Neuronal stem cell (in vitro differentiated cells): ENCODE measurements at regions not wholly inside any gene's neighbourhood (a gene's known extent, or its start where the extent isn't known, plus 50 kb on each side); places are given as distances from the start of the nearest gene placed in this dataset.
A peak's percentile ranks its signal among the peaks of the same experiment; 100 is the strongest.

Source experiments
- DNase-seq: peaks from one replicate; pipeline ENCODE4 v3.0.0-alpha.2; 2013; ENCODE audit warnings: low spot score
- H2AFZ ChIP-seq: one replicate; pipeline ENCODE4 v1.6.1; 2013; ENCODE audit warnings: mild to moderate bottlenecking, low read length, inconsistent platforms
- H2AK5ac ChIP-seq: 2 replicates; pipeline ENCODE4 v1.6.1; 2013; ENCODE audit warnings: low read depth, mild to moderate bottlenecking, inconsistent platforms, low read length, moderate library complexity, mixed read lengths
- H2BK120ac ChIP-seq: 2 replicates; pipeline ENCODE4 v1.6.1; 2013; ENCODE audit warnings: low read depth, mild to moderate bottlenecking, inconsistent platforms, low read length, moderate library complexity, mixed read lengths
- H2BK12ac ChIP-seq: one replicate; pipeline ENCODE4 v1.6.1; 2013; ENCODE audit warnings: low read length, inconsistent platforms
- H2BK15ac ChIP-seq: 2 replicates; pipeline ENCODE4 v1.6.1; 2013; ENCODE audit warnings: mild to moderate bottlenecking, low read length, inconsistent platforms, mixed read lengths
- H2BK5ac ChIP-seq: one replicate; pipeline ENCODE4 v1.6.1; 2013; ENCODE audit warnings: inconsistent platforms, mild to moderate bottlenecking, low read length, moderate library complexity
- H3K14ac ChIP-seq: one replicate; pipeline ENCODE4 v1.6.1; 2013; ENCODE audit warnings: low read length, inconsistent platforms
- H3K18ac ChIP-seq: 2 replicates; pipeline ENCODE4 v1.6.1; 2013; ENCODE audit warnings: low read length, inconsistent platforms
- H3K23ac ChIP-seq: 2 replicates; pipeline ENCODE4 v1.6.1; 2013; ENCODE audit warnings: low read depth, mild to moderate bottlenecking, mixed read lengths, low read length, inconsistent platforms; ENCODE audit not compliant: poor library complexity
- H3K27ac ChIP-seq: replicated peaks from 3 replicates; pipeline ENCODE4 v1.5.1; 2013; ENCODE audit warnings: low read length, inconsistent platforms
- H3K27me3 ChIP-seq, 3 experiments: 2 replicates each; pipeline ENCODE4 v1.6.1; 2013; ENCODE audit warnings: low read length in 3 of 3, mild to moderate bottlenecking in 2 of 3, inconsistent platforms in 1 of 3, low read depth in 1 of 3, mixed read lengths in 1 of 3, moderate library complexity in 1 of 3; ENCODE audit not compliant: control insufficient read depth in 3 of 3, insufficient read depth in 3 of 3
- H3K36me3 ChIP-seq, 2 donors: replicated peaks in 1 of 2; 2 replicates each; pipeline ENCODE4 v1.6.1; 2013; ENCODE audit warnings: low read length in 2 of 2; ENCODE audit not compliant: control insufficient read depth in 2 of 2, insufficient read depth in 2 of 2
- H3K4ac ChIP-seq: 2 replicates; pipeline ENCODE4 v1.6.1; 2013; ENCODE audit warnings: inconsistent platforms, mild to moderate bottlenecking, low read length, moderate library complexity
- H3K4me1 ChIP-seq, 2 donors: 1 replicate in 1 of 2; 2 replicates in 1 of 2; pipeline ENCODE4 v1.6.1; 2013; ENCODE audit warnings: low read length in 2 of 2, low read depth in 1 of 2; ENCODE audit not compliant: control insufficient read depth in 2 of 2, insufficient read depth in 1 of 2
- H3K4me2 ChIP-seq: one replicate; pipeline ENCODE4 v1.6.1; 2013; ENCODE audit warnings: mild to moderate bottlenecking, low read length, inconsistent platforms; ENCODE audit not compliant: insufficient read depth, poor library complexity, severe bottlenecking
- H3K4me3 ChIP-seq, 2 donors: 2 replicates each; pipeline ENCODE4 v1.5.1; 2013; ENCODE audit warnings: low read length in 2 of 2, mild to moderate bottlenecking in 2 of 2, inconsistent platforms in 1 of 2, moderate library complexity in 1 of 2
- H3K79me1 ChIP-seq: one replicate; pipeline ENCODE4 v1.6.1; 2013; ENCODE audit warnings: low read depth, mild to moderate bottlenecking, inconsistent platforms, low read length, moderate library complexity
- H3K9ac ChIP-seq: one replicate; pipeline ENCODE4 v1.6.1; 2013; ENCODE audit warnings: mild to moderate bottlenecking, low read depth, low read length, inconsistent platforms; ENCODE audit not compliant: poor library complexity
- H3K9me3 ChIP-seq, 2 donors: replicated peaks in 1 of 2; 2 replicates each; pipeline versions ENCODE3 to v1.6.1; 2013; ENCODE audit warnings: low read length in 2 of 2, mild to moderate bottlenecking in 2 of 2, inconsistent platforms in 1 of 2, low read depth in 1 of 2, mixed read lengths in 1 of 2, moderate library complexity in 1 of 2; ENCODE audit not compliant: control insufficient read depth in 2 of 2, insufficient read depth in 1 of 2
- H4K8ac ChIP-seq: one replicate; pipeline ENCODE4 v1.6.1; 2013; ENCODE audit warnings: low read depth, mild to moderate bottlenecking, inconsistent platforms, low read length, moderate library complexity
- H4K91ac ChIP-seq: one replicate; pipeline ENCODE4 v1.6.1; 2013; ENCODE audit warnings: low read length, low read depth, mild to moderate bottlenecking, inconsistent platforms; ENCODE audit not compliant: poor library complexity
- WGBS, 2 donors: extraction: QIAGEN DNeasy Blood & Tissue Kit; methylation state at CpG; one replicate each; pipeline ENCODE4 v1.1.7; 2013; ENCODE audit warnings: missing lambda C conversion rate in 2 of 2, mixed read lengths in 1 of 2; ENCODE audit not compliant: insufficient read length in 2 of 2, insufficient replicate concordance in 1 of 2; ENCODE audit errors: extremely low coverage in 2 of 2; 5-methylcytosine and 5-hydroxymethylcytosine counted together

GRCh38 chr10:131758062-131758938 is 142.5 kb upstream of the PPP2R2D start:
- peak overlapping the region; percentile 13 for H4K91ac ChIP-seq
- no peak overlapping the region for H3K27ac ChIP-seq
- H3K18ac ChIP-seq: peak overlapping the region; percentile 74
- no peak overlapping the region for H2BK15ac ChIP-seq
- H3K4ac ChIP-seq: peak overlapping the region; percentile 2
- H3K4me3 ChIP-seq: peak overlapping the region in 1 of 2 donors; percentile 66
- H3K4me2 ChIP-seq: no peak overlapping the region
- peak overlapping the region; percentile 5 for H3K23ac ChIP-seq
- no peak overlapping the region for H2BK120ac ChIP-seq
- peaks cover 14 to 32% of the 10 kb centered on the region in 2 donors for H3K4me1 ChIP-seq
- H3K79me1 ChIP-seq: no peaks in the 10 kb centered on the region
- peaks cover 0 to 3% of the 10 kb centered on the region in 2 donors for H3K36me3 ChIP-seq
- WGBS, 2 donors: no CpG with 5 or more reads among the region's 18 CpGs
- no peak overlapping the region for H4K8ac ChIP-seq
- peak overlapping the region; percentile 2 for H2BK12ac ChIP-seq
- peaks cover 0 to 3% (median 0%) of the 10 kb centered on the region in 3 experiments for H3K27me3 ChIP-seq
- DNase-seq: no peak
- H2AFZ ChIP-seq: peak overlapping the region; percentile 77
- H3K9ac ChIP-seq: peak overlapping the region; percentile 56
- H2AK5ac ChIP-seq: peak overlapping the region; percentile 9
- peaks cover 3 to 6% of the 10 kb centered on the region in 2 donors for H3K9me3 ChIP-seq
- peak overlapping the region; percentile 58 for H3K14ac ChIP-seq
- no peak overlapping the region for H2BK5ac ChIP-seq

- Histone ChIP-seq H4K91ac (peak overlapping the region; percentile 60), H3K4me2 (no peak overlapping the region), H3K14ac (peak overlapping the region; percentile 73), H2BK120ac (no peak overlapping the region), H3K23ac (no peak overlapping the region), H3K18ac (no peak overlapping the region), H3K4me1 (peaks cover 16 to 33% of the 10 kb centered on the region in 2 donors), H4K8ac (no peak overlapping the region), H2AK5ac (no peak overlapping the region), H3K27me3 (peaks cover 0 to 3% (median 0%) of the 10 kb centered on the region in 3 experiments), H2AFZ (peak overlapping the region; percentile 77), H3K4me3 (no peak overlapping the region), H2BK15ac (no peak overlapping the region), H3K9me3 (peaks cover 3 to 6% of the 10 kb centered on the region in 2 donors), H3K4ac (no peak overlapping the region), H3K36me3 (peaks cover 0 to 3% of the 10 kb centered on the region in 2 donors), H3K27ac (no peak overlapping the region), H2BK12ac (no peak overlapping the region), H3K9ac (no peak overlapping the region), H3K79me1 (no peaks in the 10 kb centered on the region), H2BK5ac (no peak overlapping the region)
- no CpG with 5 or more reads among the region's 9 CpGs for WGBS, 2 donors
- no peak for DNase-seq
These were observed 141.9 kb upstream of the PPP2R2D start for GRCh38 chr10:131758939-131759301.

- Histone ChIP-seq H3K27ac (no peak overlapping the region), H3K27me3 (peaks cover 0 to 3% (median 0%) of the 10 kb centered on the region in 3 experiments), H3K14ac (no peak overlapping the region), H3K18ac (no peak overlapping the region), H3K79me1 (no peaks in the 10 kb centered on the region), H2AK5ac (peak overlapping the region; percentile 64), H4K91ac (no peak overlapping the region), H3K23ac (no peak overlapping the region), H3K4me3 (no peak overlapping the region), H3K4ac (no peak overlapping the region), H2BK12ac (peak overlapping the region; percentile 2), H4K8ac (no peak overlapping the region), H2BK120ac (no peak overlapping the region), H3K9ac (no peak overlapping the region), H3K4me2 (no peak overlapping the region), H2BK5ac (no peak overlapping the region), H3K36me3 (peaks cover 0 to 3% of the 10 kb centered on the region in 2 donors), H3K9me3 (peaks cover 3 to 6% of the 10 kb centered on the region in 2 donors), H2BK15ac (peak overlapping the region; percentile 13), H2AFZ (no peak overlapping the region), H3K4me1 (peaks cover 16 to 35% of the 10 kb centered on the region in 2 donors)
- no CpG with 5 or more reads among the region's 15 CpGs for WGBS, 2 donors
- no peak for DNase-seq
These were observed 141.5 kb upstream of the PPP2R2D start for GRCh38 chr10:131759347-131759746.

- no peak overlapping the region for H3K23ac ChIP-seq
- no peak overlapping the region for H3K4me2 ChIP-seq
- no peak overlapping the region for H2BK5ac ChIP-seq
- no CpG with 5 or more reads among the region's 10 CpGs for WGBS, 2 donors
- H3K14ac ChIP-seq: no peak overlapping the region
- no peak overlapping the region for H2BK15ac ChIP-seq
- peak overlapping the region; percentile 44 for H3K18ac ChIP-seq
- H3K4me3 ChIP-seq: no peak overlapping the region
- peak; percentile 38 for DNase-seq
- no peak overlapping the region for H2AFZ ChIP-seq
- H2BK12ac ChIP-seq: peak overlapping the region; percentile 36
- H4K91ac ChIP-seq: no peak overlapping the region
- H3K79me1 ChIP-seq: no peaks in the 10 kb centered on the region
- H3K9me3 ChIP-seq: peaks cover 3 to 6% of the 10 kb centered on the region in 2 donors
- H3K9ac ChIP-seq: no peak overlapping the region
- no peak overlapping the region for H4K8ac ChIP-seq
- H3K27me3 ChIP-seq: peaks cover 0 to 4% (median 3%) of the 10 kb centered on the region in 3 experiments
- H3K4ac ChIP-seq: no peak overlapping the region
- no peak overlapping the region for H2BK120ac ChIP-seq
- peaks cover 0 to 3% of the 10 kb centered on the region in 2 donors for H3K36me3 ChIP-seq
- H3K4me1 ChIP-seq: peaks cover 16 to 35% of the 10 kb centered on the region in 2 donors
- H2AK5ac ChIP-seq: peak overlapping the region; percentile 23
- no peak overlapping the region for H3K27ac ChIP-seq
These were observed 140.2 kb upstream of the PPP2R2D start for GRCh38 chr10:131760416-131761166.
